ENCODE measurements at regions not wholly inside any gene's neighbourhood (a gene's known extent, or its start where the extent isn't known, plus 50 kb on each side); places are given as distances from the start of the nearest gene placed in this dataset.
"Not testable (repeated sequence)": the region's sequence is repeated elsewhere in the genome, so short reads cannot be mapped to it uniquely, and the experiment has no call there.

- Histone ChIP-seq H3K36me3 (ENCODE audit: control insufficient read depth in 5 of 5, insufficient read depth in 5 of 5, low read length in 5 of 5) (no peaks in the 10 kb centered on the region), H3K9me3 (ENCODE audit: control insufficient read depth in 5 of 5, low read length in 5 of 5) (peaks cover 0 to 6% (median 2%) of the 10 kb centered on the region in 5 donors), H3K9ac (ENCODE audit: low read length in 5 of 5) (no peak overlapping the region), H3K4me3 (ENCODE audit: low read depth in 1 of 5, low read length in 5 of 5) (no peak overlapping the region), H3K27ac (ENCODE audit: low read depth, low read length) (no peak overlapping the region), H3K4me1 (ENCODE audit: control insufficient read depth in 5 of 5, insufficient read depth in 5 of 5, low read length in 5 of 5) (peaks cover 0 to 5% (median 0%) of the 10 kb centered on the region in 5 donors), H3K27me3 (ENCODE audit: control insufficient read depth in 5 of 5, insufficient read depth in 4 of 5, low read length in 5 of 5) (peaks cover 0 to 4% (median 0%) of the 10 kb centered on the region in 5 donors)
Measured at GRCh38 chr11:13189561-13190426, 87.8 kb upstream of the BMAL1 start.

- no peak overlapping the region for H3K9ac ChIP-seq (ENCODE audit: low read length in 5 of 5)
- peaks cover 0 to 4% (median 0%) of the 10 kb centered on the region in 5 donors for H3K27me3 ChIP-seq (ENCODE audit: control insufficient read depth in 5 of 5, insufficient read depth in 4 of 5, low read length in 5 of 5)
- H3K4me1 ChIP-seq (ENCODE audit: control insufficient read depth in 5 of 5, insufficient read depth in 5 of 5, low read length in 5 of 5): peaks cover 0 to 5% (median 0%) of the 10 kb centered on the region in 5 donors
- no peak overlapping the region for H3K4me3 ChIP-seq (ENCODE audit: low read depth in 1 of 5, low read length in 5 of 5)
- H3K9me3 ChIP-seq (ENCODE audit: control insufficient read depth in 5 of 5, low read length in 5 of 5): peaks cover 0 to 15% (median 9%) of the 10 kb centered on the region in 5 donors
- no peaks in the 10 kb centered on the region for H3K36me3 ChIP-seq (ENCODE audit: control insufficient read depth in 5 of 5, insufficient read depth in 5 of 5, low read length in 5 of 5)
- no peak overlapping the region for H3K27ac ChIP-seq (ENCODE audit: low read depth, low read length)
Measured at GRCh38 chr11:13193613-13194012, 84.0 kb upstream of the BMAL1 start.

GRCh38 chr11:13197374-13197773 is 80.2 kb upstream of the BMAL1 start:
- not testable (repeated sequence) for H3K4me3 ChIP-seq (ENCODE audit: low read depth in 1 of 5, low read length in 5 of 5); H3K4me1 ChIP-seq (ENCODE audit: control insufficient read depth in 5 of 5, insufficient read depth in 5 of 5, low read length in 5 of 5); H3K27ac ChIP-seq (ENCODE audit: low read depth, low read length); H3K27me3 ChIP-seq (ENCODE audit: control insufficient read depth in 5 of 5, insufficient read depth in 4 of 5, low read length in 5 of 5); H3K9ac ChIP-seq (ENCODE audit: low read length in 5 of 5); H3K36me3 ChIP-seq (ENCODE audit: control insufficient read depth in 5 of 5, insufficient read depth in 5 of 5, low read length in 5 of 5)
- H3K9me3 ChIP-seq (ENCODE audit: control insufficient read depth in 5 of 5, low read length in 5 of 5): peaks cover 0 to 19% (median 9%) of the 10 kb centered on the region in 5 donors

- Histone ChIP-seq H3K27me3 (ENCODE audit: control insufficient read depth in 5 of 5, insufficient read depth in 4 of 5, low read length in 5 of 5) (no peaks in the 10 kb centered on the region), H3K36me3 (ENCODE audit: control insufficient read depth in 5 of 5, insufficient read depth in 5 of 5, low read length in 5 of 5) (no peaks in the 10 kb centered on the region), H3K9ac (ENCODE audit: low read length in 5 of 5) (no peak overlapping the region), H3K27ac (ENCODE audit: low read depth, low read length) (no peak overlapping the region), H3K4me3 (ENCODE audit: low read depth in 1 of 5, low read length in 5 of 5) (no peak overlapping the region), H3K4me1 (ENCODE audit: control insufficient read depth in 5 of 5, insufficient read depth in 5 of 5, low read length in 5 of 5) (peaks cover 0 to 21% (median 14%) of the 10 kb centered on the region in 5 donors), H3K9me3 (ENCODE audit: control insufficient read depth in 5 of 5, low read length in 5 of 5) (peaks cover 0 to 4% (median 0%) of the 10 kb centered on the region in 5 donors)
Measured at GRCh38 chr11:13205486-13205885, 72.1 kb upstream of the BMAL1 start.

- Histone ChIP-seq H3K9me3 (ENCODE audit: control insufficient read depth in 5 of 5, low read length in 5 of 5) (peaks cover 0 to 2% (median 0%) of the 10 kb centered on the region in 5 donors), H3K36me3 (ENCODE audit: control insufficient read depth in 5 of 5, insufficient read depth in 5 of 5, low read length in 5 of 5) (no peaks in the 10 kb centered on the region), H3K27me3 (ENCODE audit: control insufficient read depth in 5 of 5, insufficient read depth in 4 of 5, low read length in 5 of 5) (no peaks in the 10 kb centered on the region), H3K9ac (ENCODE audit: low read length in 5 of 5) (no peak overlapping the region), H3K4me1 (ENCODE audit: control insufficient read depth in 5 of 5, insufficient read depth in 5 of 5, low read length in 5 of 5) (peaks cover 0 to 21% (median 14%) of the 10 kb centered on the region in 5 donors), H3K27ac (ENCODE audit: low read depth, low read length) (no peak overlapping the region), H3K4me3 (ENCODE audit: low read depth in 1 of 5, low read length in 5 of 5) (no peak overlapping the region)
Measured at GRCh38 chr11:13206086-13206640, 71.4 kb upstream of the BMAL1 start.

GRCh38 chr11:13207270-13207664 is 70.3 kb upstream of the BMAL1 start:
- Histone ChIP-seq H3K27me3 (ENCODE audit: control insufficient read depth in 5 of 5, insufficient read depth in 4 of 5, low read length in 5 of 5) (no peaks in the 10 kb centered on the region), H3K9ac (ENCODE audit: low read length in 5 of 5) (peak overlapping the region in 1 of 5 donors; percentile 43), H3K4me3 (ENCODE audit: low read depth in 1 of 5, low read length in 5 of 5) (peak overlapping the region; percentile 57 to 76 (median 61)), H3K36me3 (ENCODE audit: control insufficient read depth in 5 of 5, insufficient read depth in 5 of 5, low read length in 5 of 5) (no peaks in the 10 kb centered on the region), H3K27ac (ENCODE audit: low read depth, low read length) (peak overlapping the region; percentile 59), H3K4me1 (ENCODE audit: control insufficient read depth in 5 of 5, insufficient read depth in 5 of 5, low read length in 5 of 5) (peaks cover 0 to 21% (median 14%) of the 10 kb centered on the region in 5 donors), H3K9me3 (ENCODE audit: control insufficient read depth in 5 of 5, low read length in 5 of 5) (no peaks in the 10 kb centered on the region)

GRCh38 chr11:13207665-13208594 is 69.7 kb upstream of the BMAL1 start:
- peak overlapping the region; percentile 59 for H3K27ac ChIP-seq (ENCODE audit: low read depth, low read length)
- H3K9ac ChIP-seq (ENCODE audit: low read length in 5 of 5): peak overlapping the region in 4 of 5 donors; percentile 38 to 64 (median 42)
- H3K4me1 ChIP-seq (ENCODE audit: control insufficient read depth in 5 of 5, insufficient read depth in 5 of 5, low read length in 5 of 5): peaks cover 0 to 21% (median 14%) of the 10 kb centered on the region in 5 donors
- H3K36me3 ChIP-seq (ENCODE audit: control insufficient read depth in 5 of 5, insufficient read depth in 5 of 5, low read length in 5 of 5): no peaks in the 10 kb centered on the region
- peak overlapping the region; percentile 57 to 76 (median 61) for H3K4me3 ChIP-seq (ENCODE audit: low read depth in 1 of 5, low read length in 5 of 5)
- H3K27me3 ChIP-seq (ENCODE audit: control insufficient read depth in 5 of 5, insufficient read depth in 4 of 5, low read length in 5 of 5): peaks cover 0 to under 1% (median 0%) of the 10 kb centered on the region in 5 donors
- no peaks in the 10 kb centered on the region for H3K9me3 ChIP-seq (ENCODE audit: control insufficient read depth in 5 of 5, low read length in 5 of 5)

GRCh38 chr11:13208921-13209320 is 68.7 kb upstream of the BMAL1 start:
- no peak overlapping the region for H3K9ac ChIP-seq (ENCODE audit: low read length in 5 of 5)
- peaks cover 0 to 21% (median 14%) of the 10 kb centered on the region in 5 donors for H3K4me1 ChIP-seq (ENCODE audit: control insufficient read depth in 5 of 5, insufficient read depth in 5 of 5, low read length in 5 of 5)
- no peak overlapping the region for H3K27ac ChIP-seq (ENCODE audit: low read depth, low read length)
- peaks cover 0 to 2% (median 0%) of the 10 kb centered on the region in 5 donors for H3K27me3 ChIP-seq (ENCODE audit: control insufficient read depth in 5 of 5, insufficient read depth in 4 of 5, low read length in 5 of 5)
- H3K4me3 ChIP-seq (ENCODE audit: low read depth in 1 of 5, low read length in 5 of 5): no peak overlapping the region
- H3K9me3 ChIP-seq (ENCODE audit: control insufficient read depth in 5 of 5, low read length in 5 of 5): no peaks in the 10 kb centered on the region
- H3K36me3 ChIP-seq (ENCODE audit: control insufficient read depth in 5 of 5, insufficient read depth in 5 of 5, low read length in 5 of 5): no peaks in the 10 kb centered on the region

- Histone ChIP-seq H3K27ac (ENCODE audit: low read depth, low read length) (no peak overlapping the region), H3K4me3 (ENCODE audit: low read depth in 1 of 5, low read length in 5 of 5) (no peak overlapping the region), H3K36me3 (ENCODE audit: control insufficient read depth in 5 of 5, insufficient read depth in 5 of 5, low read length in 5 of 5) (no peaks in the 10 kb centered on the region), H3K4me1 (ENCODE audit: control insufficient read depth in 5 of 5, insufficient read depth in 5 of 5, low read length in 5 of 5) (peaks cover 0 to 21% (median 14%) of the 10 kb centered on the region in 5 donors), H3K27me3 (ENCODE audit: control insufficient read depth in 5 of 5, insufficient read depth in 4 of 5, low read length in 5 of 5) (peaks cover 0 to 2% (median 0%) of the 10 kb centered on the region in 5 donors), H3K9me3 (ENCODE audit: control insufficient read depth in 5 of 5, low read length in 5 of 5) (no peaks in the 10 kb centered on the region), H3K9ac (ENCODE audit: low read length in 5 of 5) (no peak overlapping the region)
Measured at GRCh38 chr11:13209379-13209778, 68.2 kb upstream of the BMAL1 start.

All from subcutaneous abdominal adipose tissue (tissue), 5 donors.